IMR-90 (cell line): ENCODE measurements at regions not wholly inside any gene's neighbourhood (a gene's known extent, or its start where the extent isn't known, plus 50 kb on each side); places are given as distances from the start of the nearest gene placed in this dataset.

ENCODE experiments used
- BHLHE40 ChIP-seq: fragments of 150-350 bp; IDR thresholded peaks from 2 replicates; pipeline ENCODE4 v1.6.1; 2016; ENCODE audit warnings: mild to moderate bottlenecking, low read depth, low read length
- MAFK ChIP-seq: IDR thresholded peaks from 2 replicates; pipeline ENCODE4 v1.6.1; 2012; ENCODE audit warnings: low read depth, low read length, improper control_type of control experiment
- MAZ ChIP-seq: IDR thresholded peaks from 2 replicates; pipeline ENCODE4 v1.6.1; 2012; ENCODE audit warnings: low read depth, mild to moderate bottlenecking, low read length, improper control_type of control experiment, moderate library complexity, borderline replicate concordance
- MXI1 ChIP-seq: IDR thresholded peaks from 2 replicates; pipeline ENCODE4 v1.6.1; 2012; ENCODE audit warnings: low read depth, mild to moderate bottlenecking, low read length, moderate library complexity, borderline replicate concordance
- NFE2L2 ChIP-seq: fragments of 150-350 bp; IDR thresholded peaks from 2 replicates; pipeline ENCODE4 v1.6.1; 2016; ENCODE audit warnings: low read depth, mild to moderate bottlenecking, low read length
- POLR2A ChIP-seq: IDR thresholded peaks from 2 replicates; pipeline ENCODE4 v1.6.1; 2012; ENCODE audit warnings: mild to moderate bottlenecking, low read depth, low read length
- RAD21 ChIP-seq: IDR thresholded peaks from 2 replicates; pipeline ENCODE4 v1.6.1; 2012; ENCODE audit warnings: low read length, improper control_type of control experiment
- RCOR1 ChIP-seq: IDR thresholded peaks from 2 replicates; pipeline ENCODE4 v1.6.1; 2012; ENCODE audit warnings: mild to moderate bottlenecking, low read length, improper control_type of control experiment; ENCODE audit not compliant: insufficient replicate concordance
- RFX5 ChIP-seq: IDR thresholded peaks from 2 replicates; pipeline ENCODE4 v1.8.0; 2012; ENCODE audit warnings: low read depth, mild to moderate bottlenecking, low read length, moderate library complexity
- TF ChIP-seq, protein P1 (sequence below): fragments of 150-350 bp; IDR thresholded peaks from 2 replicates; pipeline ENCODE4 v1.6.1; 2017; ENCODE audit warnings: mild to moderate bottlenecking, antibody characterized with exemption, low read length, low read depth
- TF ChIP-seq, protein P2 (sequence below): conservative IDR thresholded peaks from 2 replicates; pipeline ENCODE4 v1.5.1; 2012; ENCODE audit warnings: mild to moderate bottlenecking, low read depth, low read length, improper control_type of control experiment
- TF ChIP-seq, protein P3 (sequence below): fragments of 150-350 bp; IDR thresholded peaks from 2 replicates; pipeline ENCODE4 v1.6.1; 2016; ENCODE audit warnings: low read depth, mild to moderate bottlenecking, low read length, moderate library complexity, borderline replicate concordance

DNA sequence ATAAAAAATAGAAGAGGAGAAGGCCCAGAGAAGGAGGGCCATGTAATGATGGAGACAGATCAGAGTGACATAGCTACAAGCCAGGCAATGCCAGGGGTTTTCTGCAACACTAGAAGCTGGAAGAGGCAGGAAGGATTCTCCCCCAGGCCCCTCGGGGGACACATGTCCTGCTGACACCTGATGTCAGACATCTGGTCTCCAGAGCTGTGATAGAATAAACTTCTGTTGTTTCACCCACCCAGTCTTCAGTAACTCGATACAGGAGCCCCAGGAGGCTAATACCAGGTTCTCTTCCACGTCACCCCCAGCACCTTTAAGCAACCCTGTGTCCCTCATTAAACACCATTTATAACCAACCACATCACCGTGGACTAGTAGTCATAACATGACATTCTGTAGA lies 94.9 kb downstream of the TMEM130 start:
- TF ChIP-seq POLR2A (no peak), MAFK (no peak), RAD21 (no peak), RFX5 (no peak), BHLHE40 (no peak), NFE2L2 (no peak), MXI1 (no peak), MAZ (no peak), RCOR1 (no peak)
- TF ChIP-seq, protein P1, sequence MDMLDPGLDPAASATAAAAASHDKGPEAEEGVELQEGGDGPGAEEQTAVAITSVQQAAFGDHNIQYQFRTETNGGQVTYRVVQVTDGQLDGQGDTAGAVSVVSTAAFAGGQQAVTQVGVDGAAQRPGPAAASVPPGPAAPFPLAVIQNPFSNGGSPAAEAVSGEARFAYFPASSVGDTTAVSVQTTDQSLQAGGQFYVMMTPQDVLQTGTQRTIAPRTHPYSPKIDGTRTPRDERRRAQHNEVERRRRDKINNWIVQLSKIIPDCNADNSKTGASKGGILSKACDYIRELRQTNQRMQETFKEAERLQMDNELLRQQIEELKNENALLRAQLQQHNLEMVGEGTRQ = no peak
- TF ChIP-seq, protein P2, sequence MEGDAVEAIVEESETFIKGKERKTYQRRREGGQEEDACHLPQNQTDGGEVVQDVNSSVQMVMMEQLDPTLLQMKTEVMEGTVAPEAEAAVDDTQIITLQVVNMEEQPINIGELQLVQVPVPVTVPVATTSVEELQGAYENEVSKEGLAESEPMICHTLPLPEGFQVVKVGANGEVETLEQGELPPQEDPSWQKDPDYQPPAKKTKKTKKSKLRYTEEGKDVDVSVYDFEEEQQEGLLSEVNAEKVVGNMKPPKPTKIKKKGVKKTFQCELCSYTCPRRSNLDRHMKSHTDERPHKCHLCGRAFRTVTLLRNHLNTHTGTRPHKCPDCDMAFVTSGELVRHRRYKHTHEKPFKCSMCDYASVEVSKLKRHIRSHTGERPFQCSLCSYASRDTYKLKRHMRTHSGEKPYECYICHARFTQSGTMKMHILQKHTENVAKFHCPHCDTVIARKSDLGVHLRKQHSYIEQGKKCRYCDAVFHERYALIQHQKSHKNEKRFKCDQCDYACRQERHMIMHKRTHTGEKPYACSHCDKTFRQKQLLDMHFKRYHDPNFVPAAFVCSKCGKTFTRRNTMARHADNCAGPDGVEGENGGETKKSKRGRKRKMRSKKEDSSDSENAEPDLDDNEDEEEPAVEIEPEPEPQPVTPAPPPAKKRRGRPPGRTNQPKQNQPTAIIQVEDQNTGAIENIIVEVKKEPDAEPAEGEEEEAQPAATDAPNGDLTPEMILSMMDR = no peak
- TF ChIP-seq, protein P3, sequence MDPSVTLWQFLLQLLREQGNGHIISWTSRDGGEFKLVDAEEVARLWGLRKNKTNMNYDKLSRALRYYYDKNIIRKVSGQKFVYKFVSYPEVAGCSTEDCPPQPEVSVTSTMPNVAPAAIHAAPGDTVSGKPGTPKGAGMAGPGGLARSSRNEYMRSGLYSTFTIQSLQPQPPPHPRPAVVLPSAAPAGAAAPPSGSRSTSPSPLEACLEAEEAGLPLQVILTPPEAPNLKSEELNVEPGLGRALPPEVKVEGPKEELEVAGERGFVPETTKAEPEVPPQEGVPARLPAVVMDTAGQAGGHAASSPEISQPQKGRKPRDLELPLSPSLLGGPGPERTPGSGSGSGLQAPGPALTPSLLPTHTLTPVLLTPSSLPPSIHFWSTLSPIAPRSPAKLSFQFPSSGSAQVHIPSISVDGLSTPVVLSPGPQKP = no peak
